ENCODE measurements at regions not wholly inside any gene's neighbourhood (a gene's known extent, or its start where the extent isn't known, plus 50 kb on each side); places are given as distances from the start of the nearest gene placed in this dataset.

- H2AK5ac ChIP-seq (ENCODE audit: insufficient read length, low read length), result no peak overlapping the region
- no peaks in the 10 kb centered on the region for H3K4me1 Mint-ChIP-seq
- DNase-seq, result no peak
- H3K27me3 Mint-ChIP-seq (ENCODE audit: low read depth), result no peaks in the 10 kb centered on the region
- TF ChIP-seq CTCF (conservative IDR thresholded peaks at IDR 0.05), result no peak
- H3K23me2 ChIP-seq (ENCODE audit: insufficient read length, low read depth, low read length, poor library complexity, severe bottlenecking), result no peaks in the 10 kb centered on the region
- no peak overlapping the region for H2AFZ ChIP-seq (ENCODE audit: low read length)
- H3K27ac ChIP-seq (ENCODE audit: insufficient read length, low read depth, low read length), result no peak overlapping the region
- H3K36me3 Mint-ChIP-seq (ENCODE audit: insufficient read depth in 1 of 3, low read depth in 3 of 3), result no peaks in the 10 kb centered on the region
- H3K18ac ChIP-seq (ENCODE audit: insufficient read length, low read depth, low read length), result no peak overlapping the region
- no peak overlapping the region for H2BK12ac ChIP-seq (ENCODE audit: insufficient read length, low read depth, low read length)
- H3K27ac Mint-ChIP-seq, result no peak overlapping the region; a peak in 1 of 7 replicates
- H3K9ac ChIP-seq (ENCODE audit: extremely low read depth, insufficient read length, low read length), result no peak overlapping the region
- no peaks in the 10 kb centered on the region for H3K4me1 ChIP-seq (ENCODE audit: insufficient read depth, low read length)
- H3K9me3 ChIP-seq (ENCODE audit: control insufficient read depth, low read depth, low read length), result no peaks in the 10 kb centered on the region
- no peak overlapping the region for H2BK5ac ChIP-seq (ENCODE audit: insufficient read length, low read length)
- no peak overlapping the region for H3K4me3 Mint-ChIP-seq
- H2BK20ac ChIP-seq (ENCODE audit: low read depth, low read length, poor library complexity, severe bottlenecking), result no peak overlapping the region
- no peaks in the 10 kb centered on the region for H3K9me3 Mint-ChIP-seq
- no peak overlapping the region for H2BK120ac ChIP-seq (ENCODE audit: low read depth, low read length, poor library complexity, severe bottlenecking)
- no peak overlapping the region for H4K91ac ChIP-seq (ENCODE audit: insufficient read length, low read depth, low read length)
- H3K14ac ChIP-seq (ENCODE audit: insufficient read depth, low read length), result no peak overlapping the region
- H3K79me2 ChIP-seq (ENCODE audit: insufficient read depth, low read length), result no peaks in the 10 kb centered on the region
- H3K27me3 ChIP-seq (ENCODE audit: insufficient read depth, low read length), result no peaks in the 10 kb centered on the region
- H4K20me1 ChIP-seq (ENCODE audit: control insufficient read depth, insufficient read depth, insufficient read length), result no peaks in the 10 kb centered on the region
- H3K23ac ChIP-seq (ENCODE audit: insufficient read length, low read depth, low read length), result no peak overlapping the region
- H3K4ac ChIP-seq (ENCODE audit: low read depth, low read length), result no peak overlapping the region
- no peak overlapping the region for H3K56ac ChIP-seq (ENCODE audit: insufficient read length, low read depth, low read length)
- no peak overlapping the region for H4K8ac ChIP-seq (replicated peaks; ENCODE audit: insufficient read length, low read depth, low read length)
- H3K79me1 ChIP-seq (ENCODE audit: insufficient read depth, low read depth, low read length, poor library complexity, severe bottlenecking), result no peaks in the 10 kb centered on the region
- no peak overlapping the region for H3K4me2 ChIP-seq (ENCODE audit: insufficient read depth, insufficient read length, low read length)
- no peak overlapping the region for H4K5ac ChIP-seq (ENCODE audit: insufficient read length, low read depth, low read length)
- WGBS (ENCODE audit: extremely low coverage, insufficient read length, low lambda C conversion rate), result no CpG with 5 or more reads among the region's 2 CpGs
- H3T11ph ChIP-seq (ENCODE audit: low read length), result no peak overlapping the region
- no peak overlapping the region for H2BK15ac ChIP-seq (ENCODE audit: low read depth, low read length)
Measured at GRCh38 chr2:209044307-209044706, 379.5 kb upstream of the MAP2 start.

Data from H9 (cell line).